GM12878 (cell line): ENCODE measurements at regions not wholly inside any gene's neighbourhood (a gene's known extent, or its start where the extent isn't known, plus 50 kb on each side); places are given as distances from the start of the nearest gene placed in this dataset.

Source experiments
- ATAC-seq: fragments of 200-7000 bp; cut with Tn5 transposase; 3 replicates; pipeline ENCODE4 v1.9.1; 2020; ENCODE audit warnings: mild to moderate bottlenecking, moderate library complexity
- BruUV-seq: library from RNA; stranded (reverse); fragments of 400-500 nt; replicated peaks from 2 replicates; lab custom pipeline; 2021; lab: Mats Ljungman, UMichigan
- CTCF ChIA-PET: fragments of 300-600 bp; sonication (Branson Sonifier 250); formaldehyde crosslinking; extraction: SDS; loops from one replicate; lab custom pipeline; 2021; ENCODE audit warnings: inconsistent platforms; lab: Yijun Ruan, JAX
- POLR2A ChIA-PET: fragments of 350-600 bp; formaldehyde crosslinking; extraction: SDS; loops from one replicate; lab custom pipeline; 2021; ENCODE audit warnings: inconsistent platforms; lab: Charles Lee
- RAD21 ChIA-PET: fragments of 300-600 bp; sonication (Branson Sonifier 250); formaldehyde crosslinking; loops from one replicate; lab custom pipeline; 2023; ENCODE audit warnings: antibody characterized with exemption; ENCODE audit not compliant: unreplicated experiment; lab: Charles Lee
- SMC1A ChIA-PET: fragments of 300-600 bp; sonication (Branson Sonifier 250); formaldehyde crosslinking; loops from one replicate; lab custom pipeline; 2023; ENCODE audit not compliant: unreplicated experiment, uncharacterized antibody; lab: Charles Lee
- DNase-seq: peaks from one replicate; pipeline ENCODE4 v3.0.0-alpha.2; 2011; ENCODE audit warnings: low read depth, low spot score
- FAIRE-seq: peaks from 3 replicates; lab custom pipeline; 2011; peaks lifted over from hg19 to GRCh38; lab: Jason Lieb, UNC
- H2AFZ ChIP-seq: 2 replicates; pipeline ENCODE4 v1.6.0; 2011; ENCODE audit warnings: low read depth, low read length, control low read depth; ENCODE audit not compliant: control insufficient read depth
- H3K27ac ChIP-seq: 2 replicates; pipeline ENCODE4 v1.5.1; 2011; ENCODE audit warnings: control low read depth; ENCODE audit not compliant: control insufficient read depth, insufficient read depth
- H3K27me3 ChIP-seq, 2 experiments: replicated peaks in 1 of 2; 2 replicates each; pipeline versions ENCODE4 v1.6.0 to v1.6.1; 2011; ENCODE audit warnings: low read length in 1 of 2; ENCODE audit not compliant: control insufficient read depth in 2 of 2, insufficient read depth in 2 of 2
- H3K36me3 ChIP-seq, 2 experiments: 2 replicates each; pipeline ENCODE4 v1.5.1; 2011; ENCODE audit warnings: low read length in 1 of 2; ENCODE audit not compliant: control insufficient read depth in 2 of 2, insufficient read depth in 2 of 2
- H3K4me1 ChIP-seq: 2 replicates; pipeline ENCODE4 v1.6.1; 2011; ENCODE audit warnings: mild to moderate bottlenecking, low read length, moderate library complexity, mixed read lengths; ENCODE audit not compliant: control insufficient read depth, insufficient read depth
- H3K4me2 ChIP-seq: 2 replicates; pipeline ENCODE4 v1.6.0; 2011; ENCODE audit warnings: control low read depth; ENCODE audit not compliant: control insufficient read depth, insufficient read depth
- H3K4me3 ChIP-seq: fragments of 200-600 bp; sonication (generic); 2 replicates; pipeline ENCODE4 v1.5.1; 2016
- H3K79me2 ChIP-seq: 2 replicates; pipeline ENCODE4 v1.6.0; 2011; ENCODE audit warnings: low read length; ENCODE audit not compliant: control insufficient read depth, insufficient read depth
- H3K9ac ChIP-seq: 2 replicates; pipeline ENCODE4 v1.8.0; 2011; ENCODE audit warnings: low read length, control low read depth, mixed read lengths; ENCODE audit not compliant: control insufficient read depth, insufficient read depth
- H3K9me3 ChIP-seq: replicated peaks from 3 replicates; pipeline ENCODE4 v1.5.1; 2011; ENCODE audit warnings: mild to moderate bottlenecking, low read length; ENCODE audit not compliant: control insufficient read depth, insufficient read depth
- H4K20me1 ChIP-seq: 2 replicates; pipeline ENCODE4 v1.6.0; 2011; ENCODE audit not compliant: control insufficient read depth, insufficient read depth
- CUX1 ChIP-seq: IDR thresholded peaks from 2 replicates; pipeline ENCODE4 v1.6.1; 2012; ENCODE audit warnings: improper control_type of control experiment, low read depth, low read length; ENCODE audit not compliant: insufficient replicate concordance
- EED ChIP-seq: sonication (generic); IDR thresholded peaks from 2 replicates; pipeline ENCODE4 v1.6.1; 2016; ENCODE audit warnings: antibody characterized with exemption, low read depth
- ELK1 ChIP-seq: IDR thresholded peaks from 2 replicates; pipeline ENCODE4 v1.6.1; 2012; ENCODE audit warnings: low read depth, low read length, improper control_type of control experiment
- JUND ChIP-seq: IDR thresholded peaks from 2 replicates; pipeline ENCODE4 v1.6.1; 2012; ENCODE audit warnings: low read depth, mild to moderate bottlenecking, low read length, improper control_type of control experiment, moderate library complexity
- POU2F2 ChIP-seq: IDR thresholded peaks from 3 replicates; pipeline ENCODE4 v1.6.1; 2011; ENCODE audit warnings: low read depth, mild to moderate bottlenecking, low read length, borderline replicate concordance
- RCOR1 ChIP-seq: conservative IDR thresholded peaks from 2 replicates; pipeline ENCODE4 v1.6.1; 2012; ENCODE audit warnings: low read depth, low read length, improper control_type of control experiment
- SPI1 ChIP-seq: IDR thresholded peaks from 2 replicates; pipeline ENCODE4 v1.6.1; 2011; ENCODE audit warnings: low read depth, mild to moderate bottlenecking, low read length, moderate library complexity, borderline replicate concordance; ENCODE audit not compliant: insufficient read depth
- USF2 ChIP-seq: IDR thresholded peaks from 2 replicates; pipeline ENCODE4 v1.6.1; 2011; ENCODE audit warnings: low read depth, low read length, improper control_type of control experiment, borderline replicate concordance
- ZNF592 ChIP-seq: fragments of 450-650 bp; IDR thresholded peaks from 2 replicates; pipeline ENCODE4 v1.6.1; 2017; ENCODE audit warnings: mild to moderate bottlenecking, moderate library complexity
- WGBS: methylation state at CpG from one replicate; pipeline ENCODE4 v1.1.6; 2016; ENCODE audit warnings: low lambda C conversion rate; ENCODE audit not compliant: insufficient replicate concordance, insufficient coverage; ENCODE audit errors: missing lambda C conversion rate; 5-methylcytosine and 5-hydroxymethylcytosine counted together
- in situ Hi-C: fragments of 300-500 bp; cut with MboI; formaldehyde crosslinking; loops from 9 replicates; pipeline ENCODE4 v1.14.3; 2018; ENCODE audit warnings: mixed read lengths
- intact Hi-C: fragments of 100-400 bp; cut with micrococcal nuclease; formaldehyde crosslinking; loops from one replicate; pipeline ENCODE4 v1.14.2; 2022; ENCODE audit not compliant: unreplicated experiment

GRCh38 chr5:72709341-72709740 is 107.1 kb upstream of the TNPO1 start:
- Histone ChIP-seq H3K9ac (no peak overlapping the region), H3K4me1 (no peaks in the 10 kb centered on the region), H3K4me2 (no peak overlapping the region), H3K9me3 (no peaks in the 10 kb centered on the region; the same call in 2 of the 3 replicates), H3K27me3 (peaks cover 0 to 3% of the 10 kb centered on the region in 2 experiments; a peak in 2 of 4 replicates), H3K36me3 (no peaks in the 10 kb centered on the region), H2AFZ (no peak overlapping the region), H3K4me3 (no peak overlapping the region), H3K79me2 (no peaks in the 10 kb centered on the region), H3K27ac (no peak overlapping the region), H4K20me1 (no peaks in the 10 kb centered on the region)
- ChIA-PET RAD21 (no interaction called here), POLR2A (no interaction called here), SMC1A (no interaction called here), CTCF (no interaction called here)
- in situ Hi-C loops (no loop called here), intact Hi-C loops (no loop called here)
- no TSS peak for BruUV-seq
- ATAC-seq (no peak), DNase-seq (no peak), FAIRE-seq (no peak)
- whole genome bisulfite sequencing: 0% methylated on average over 1 of the region's 1 CpG
- no peak for TF ChIP-seq EED
- TF ChIP-seq CUX1: no peak
- TF ChIP-seq JUND: no peak
- TF ChIP-seq SPI1: no peak
- no peak for TF ChIP-seq POU2F2
- TF ChIP-seq ELK1: no peak
- TF ChIP-seq ZNF592: no peak
- TF ChIP-seq RCOR1: no peak
- TF ChIP-seq USF2: no peak
